K562 (cell line): ENCODE measurements at regions not wholly inside any gene's neighbourhood (a gene's known extent, or its start where the extent isn't known, plus 50 kb on each side); places are given as distances from the start of the nearest gene placed in this dataset.

ENCODE experiments used
- CHD2 ChIP-seq: IDR thresholded peaks from 2 replicates; pipeline ENCODE4 v1.6.1; 2011; ENCODE audit warnings: low read depth, low read length
- CHD4 ChIP-seq: fragments of 200-600 bp; sonication (generic); IDR thresholded peaks from 3 replicates; pipeline ENCODE4 v1.6.1; 2012; ENCODE audit warnings: low read depth, mild to moderate bottlenecking, mixed read lengths, low read length, inconsistent platforms; ENCODE audit not compliant: insufficient read depth, insufficient replicate concordance, poor library complexity, severe bottlenecking
- HDAC6 ChIP-seq: IDR thresholded peaks from 2 replicates; pipeline ENCODE4 v1.6.1; 2012; ENCODE audit warnings: low read depth, mild to moderate bottlenecking, control low read depth, inconsistent platforms, low read length, moderate library complexity
- ZNF23 ChIP-seq: fragments of 250-450 bp; sonication (Bioruptor Pico); IDR thresholded peaks from 2 replicates; pipeline ENCODE4 v1.4.0; 2020; ENCODE audit warnings: mild to moderate bottlenecking
- TF ChIP-seq, protein P1 (sequence below), 3 experiments: IDR thresholded peaks in 2 of 3; conservative IDR thresholded peaks in 1 of 3; 2 replicates each; pipeline ENCODE4 v1.5.1; 2011 to 2012; ENCODE audit warnings: low read length in 3 of 3, mild to moderate bottlenecking in 3 of 3, control low read depth in 2 of 3, improper control_type of control experiment in 1 of 3, inconsistent platforms in 1 of 3, low read depth in 1 of 3, mixed read lengths in 1 of 3, moderate library complexity in 1 of 3; ENCODE audit not compliant: insufficient read depth in 2 of 3

DNA sequence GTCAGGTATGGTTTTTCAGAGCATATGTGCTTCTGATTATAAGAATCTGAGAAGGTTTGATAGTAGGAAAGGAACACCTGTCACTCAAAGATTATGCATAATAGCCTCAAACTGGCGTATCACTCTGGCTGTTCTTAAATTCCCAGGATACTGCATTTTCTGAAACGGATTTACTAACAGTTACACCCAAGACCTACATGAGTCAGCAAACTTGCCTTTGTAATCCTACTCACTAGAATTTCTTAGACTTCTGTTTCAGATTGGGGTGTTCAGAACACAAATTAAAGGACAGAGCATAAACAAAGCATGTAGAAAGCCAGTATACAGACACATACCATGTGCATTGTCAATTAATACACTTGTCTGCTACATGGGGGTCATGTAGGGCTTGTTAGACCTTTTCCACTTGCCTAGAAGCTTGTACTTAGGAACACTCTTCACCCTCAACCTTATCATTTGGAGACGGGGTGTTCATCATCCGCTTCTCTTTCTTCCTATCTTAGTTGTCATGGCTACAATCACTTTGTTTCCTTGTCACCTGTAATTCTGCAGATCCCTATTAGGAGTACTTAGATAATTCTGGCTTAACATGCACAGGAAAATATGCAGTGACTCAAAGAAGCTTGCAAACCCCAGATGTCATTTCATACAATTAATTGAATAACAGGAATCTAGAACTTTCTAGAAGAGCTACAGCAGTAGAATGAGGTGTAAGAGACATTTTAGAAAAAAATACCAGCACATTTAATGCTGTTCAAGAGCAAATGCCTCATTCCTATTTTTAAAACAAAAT is 593.0 kb upstream of the TENM3 start:
- no peak for TF ChIP-seq CHD4
- no peak for TF ChIP-seq HDAC6
- TF ChIP-seq, protein P1, sequence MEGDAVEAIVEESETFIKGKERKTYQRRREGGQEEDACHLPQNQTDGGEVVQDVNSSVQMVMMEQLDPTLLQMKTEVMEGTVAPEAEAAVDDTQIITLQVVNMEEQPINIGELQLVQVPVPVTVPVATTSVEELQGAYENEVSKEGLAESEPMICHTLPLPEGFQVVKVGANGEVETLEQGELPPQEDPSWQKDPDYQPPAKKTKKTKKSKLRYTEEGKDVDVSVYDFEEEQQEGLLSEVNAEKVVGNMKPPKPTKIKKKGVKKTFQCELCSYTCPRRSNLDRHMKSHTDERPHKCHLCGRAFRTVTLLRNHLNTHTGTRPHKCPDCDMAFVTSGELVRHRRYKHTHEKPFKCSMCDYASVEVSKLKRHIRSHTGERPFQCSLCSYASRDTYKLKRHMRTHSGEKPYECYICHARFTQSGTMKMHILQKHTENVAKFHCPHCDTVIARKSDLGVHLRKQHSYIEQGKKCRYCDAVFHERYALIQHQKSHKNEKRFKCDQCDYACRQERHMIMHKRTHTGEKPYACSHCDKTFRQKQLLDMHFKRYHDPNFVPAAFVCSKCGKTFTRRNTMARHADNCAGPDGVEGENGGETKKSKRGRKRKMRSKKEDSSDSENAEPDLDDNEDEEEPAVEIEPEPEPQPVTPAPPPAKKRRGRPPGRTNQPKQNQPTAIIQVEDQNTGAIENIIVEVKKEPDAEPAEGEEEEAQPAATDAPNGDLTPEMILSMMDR (IDR thresholded peaks at IDR 0.05 in 2 of 3, conservative IDR thresholded peaks at IDR 0.05 in 1 of 3; ENCODE audit: insufficient read depth in 2 of 3, low read depth in 1 of 3, low read length in 3 of 3): no peak
- TF ChIP-seq ZNF23 (CRISPR knock-in tag): no peak
- no peak for TF ChIP-seq CHD2
